HepG2 (cell line): ENCODE measurements at regions not wholly inside any gene's neighbourhood (a gene's known extent, or its start where the extent isn't known, plus 50 kb on each side); places are given as distances from the start of the nearest gene placed in this dataset.
"Not testable (repeated sequence)": the region's sequence is repeated elsewhere in the genome, so short reads cannot be mapped to it uniquely, and the experiment has no call there.

ENCODE experiments used
- ATAC-seq: fragments of 200-7000 bp; cut with Tn5 transposase; 3 replicates; pipeline ENCODE4 v1.9.1; 2020; ENCODE audit warnings: mild to moderate bottlenecking, moderate library complexity
- BruUV-seq: library from RNA; stranded (reverse); fragments of 400-500 nt; replicated peaks from 2 replicates; lab custom pipeline; 2021; lab: Mats Ljungman, UMichigan
- CTCF ChIA-PET: fragments of 300-600 bp; formaldehyde crosslinking; extraction: SDS; loops from one replicate; lab custom pipeline; 2021; ENCODE audit warnings: low total read pairs, inconsistent platforms, low intra/inter-chr PET ratio; lab: Yijun Ruan, JAX
- POLR2A ChIA-PET: fragments of 350-600 bp; sonication (Branson Sonifier 250); formaldehyde crosslinking; loops from one replicate; lab custom pipeline; 2020; ENCODE audit warnings: antibody characterized with exemption, inconsistent platforms; lab: Yijun Ruan, JAX
- DNase-seq: peaks from one replicate; pipeline ENCODE4 v3.0.0-alpha.2; 2015; ENCODE audit warnings: low spot score
- FAIRE-seq: peaks from 3 replicates; lab custom pipeline; 2011; peaks lifted over from hg19 to GRCh38; lab: Jason Lieb, UNC
- H2AFZ ChIP-seq: one replicate; pipeline ENCODE4 v1.6.1; 2011; ENCODE audit warnings: low read length, inconsistent platforms
- H3K27ac ChIP-seq: fragments of 300-600 bp; 3 replicates; pipeline ENCODE4 v1.8.0; 2011; ENCODE audit warnings: mixed run types, mild to moderate bottlenecking, mixed read lengths, low read length, inconsistent platforms; ENCODE audit not compliant: insufficient read depth; ENCODE audit errors: extremely low read length
- H3K27me3 ChIP-seq, 2 experiments: fragments of 200-600 bp in 1 of 2; 2 replicates in 1 of 2; 3 replicates in 1 of 2; pipeline versions ENCODE4 v1.6.0 to v1.8.0; 2011; ENCODE audit warnings: low read length in 2 of 2, mild to moderate bottlenecking in 2 of 2, moderate library complexity in 2 of 2, inconsistent platforms in 1 of 2; ENCODE audit not compliant: insufficient read depth in 2 of 2, control insufficient read depth in 1 of 2
- H3K36me3 ChIP-seq, 2 experiments: fragments of 200-600 bp in 1 of 2; replicated peaks in 1 of 2; 2 replicates in 1 of 2; 3 replicates in 1 of 2; pipeline versions ENCODE4 v1.5.1 to v1.8.0; 2011; ENCODE audit warnings: low read length in 2 of 2, inconsistent platforms in 1 of 2; ENCODE audit not compliant: insufficient read depth in 2 of 2, control insufficient read depth in 1 of 2
- H3K4me1 ChIP-seq: 2 replicates; pipeline ENCODE4 v1.5.1; 2012; ENCODE audit warnings: low read length, inconsistent platforms; ENCODE audit not compliant: insufficient read depth
- H3K4me2 ChIP-seq: 2 replicates; pipeline ENCODE4 v1.6.0; 2011; ENCODE audit warnings: low read depth, low read length, inconsistent platforms
- H3K4me3 ChIP-seq, 3 experiments: fragments of 200-600 bp in 1 of 3; sonication (generic), shearing (Covaris generic) in 1 of 3; replicated peaks in 1 of 3; 2 replicates each; pipeline ENCODE4 v1.5.1; 2011 to 2016; ENCODE audit warnings: low read length in 3 of 3, inconsistent platforms in 2 of 3, low read depth in 2 of 3, mild to moderate bottlenecking in 2 of 3, control low read depth in 1 of 3, mixed read lengths in 1 of 3; ENCODE audit not compliant: insufficient read depth in 1 of 3
- H3K79me2 ChIP-seq: one replicate; pipeline ENCODE4 v1.6.1; 2011; ENCODE audit warnings: low read length, inconsistent platforms; ENCODE audit not compliant: insufficient read depth
- H3K9ac ChIP-seq: 2 replicates; pipeline ENCODE4 v1.6.0; 2011; ENCODE audit warnings: mild to moderate bottlenecking, low read depth, low read length, inconsistent platforms; ENCODE audit not compliant: insufficient read depth
- H3K9me3 ChIP-seq: 2 replicates; pipeline ENCODE4 v1.5.1; 2012; ENCODE audit warnings: mild to moderate bottlenecking, low read length
- H4K20me1 ChIP-seq: 2 replicates; pipeline ENCODE4 v1.6.0; 2011; ENCODE audit warnings: inconsistent platforms, mild to moderate bottlenecking, low read length, moderate library complexity; ENCODE audit not compliant: insufficient read depth
- BCL6 ChIP-seq: IDR thresholded peaks from 2 replicates; pipeline ENCODE4 v1.6.1; 2016; ENCODE audit warnings: missing genetic modification reagents, missing compliant biosample characterization
- FOXA1 ChIP-seq, 2 experiments: fragments of 450-650 bp in 1 of 2; sonication (generic) in 1 of 2; formaldehyde crosslinking in 1 of 2; IDR thresholded peaks; 2 replicates each; pipeline versions ENCODE4 v1.4.0 to v1.6.1; 2016 to 2020; ENCODE audit warnings: missing genetic modification reagents in 1 of 2
- KDM2A ChIP-seq: sonication (generic); formaldehyde crosslinking; IDR thresholded peaks from 2 replicates; pipeline ENCODE4 v1.4.0; 2020; ENCODE audit warnings: low read depth, missing genetic modification reagents, borderline replicate concordance
- LCORL ChIP-seq, 2 experiments: fragments of 450-650 bp in 1 of 2; sonication (generic) in 1 of 2; formaldehyde crosslinking in 1 of 2; IDR thresholded peaks; 2 replicates each; pipeline versions ENCODE4 v1.5.0 to v1.6.1; 2017 to 2020; ENCODE audit warnings: antibody characterized with exemption in 1 of 2, missing genetic modification reagents in 1 of 2
- MYC ChIP-seq: sonication (generic); formaldehyde crosslinking; IDR thresholded peaks from 2 replicates; pipeline ENCODE4 v1.9.0; 2021; ENCODE audit warnings: missing genetic modification reagents, borderline replicate concordance
- RFX5 ChIP-seq: IDR thresholded peaks from 2 replicates; pipeline ENCODE4 v1.6.1; 2011; ENCODE audit warnings: low read depth, low read length, improper control_type of control experiment
- SAP130 ChIP-seq: IDR thresholded peaks from 2 replicates; pipeline ENCODE4 v1.6.1; 2016; ENCODE audit warnings: low read depth
- SMARCC2 ChIP-seq: fragments of 450-650 bp; IDR thresholded peaks from 2 replicates; pipeline ENCODE4 v1.6.1; 2017; ENCODE audit warnings: antibody characterized with exemption, mild to moderate bottlenecking
- TBL1XR1 ChIP-seq: fragments of 150-350 bp; IDR thresholded peaks from 2 replicates; pipeline ENCODE4 v1.6.1; 2014; ENCODE audit warnings: borderline replicate concordance, low read length; ENCODE audit not compliant: partially characterized antibody
- XRCC5 ChIP-seq: fragments of 200-400 bp; formaldehyde crosslinking; optimal IDR thresholded peaks from 2 replicates; pipeline ENCODE3; 2017; ENCODE audit warnings: mild to moderate bottlenecking, low read length
- ZFP90 ChIP-seq: sonication (generic); formaldehyde crosslinking; IDR thresholded peaks from 2 replicates; pipeline ENCODE4 v1.8.0; 2022; ENCODE audit warnings: missing genetic modification reagents, mild to moderate bottlenecking, inconsistent platforms, borderline replicate concordance
- ZNF260 ChIP-seq: sonication (generic); formaldehyde crosslinking; IDR thresholded peaks from 2 replicates; pipeline ENCODE4 v1.4.0; 2020; ENCODE audit warnings: missing genetic modification reagents, low read depth, mild to moderate bottlenecking, borderline replicate concordance
- ZNF30 ChIP-seq: sonication (generic); formaldehyde crosslinking; IDR thresholded peaks from 2 replicates; pipeline ENCODE4 v1.5.0; 2020; ENCODE audit warnings: mild to moderate bottlenecking, missing genetic modification reagents
- ZNF670 ChIP-seq: sonication (generic); formaldehyde crosslinking; IDR thresholded peaks from 2 replicates; pipeline ENCODE4 v1.8.0; 2022; ENCODE audit warnings: mild to moderate bottlenecking, missing genetic modification reagents, borderline replicate concordance
- WGBS: methylation state at CpG from one replicate; pipeline ENCODE4 v1.1.6; 2017; ENCODE audit warnings: low lambda C conversion rate; 5-methylcytosine and 5-hydroxymethylcytosine counted together
- in situ Hi-C: cut with HindIII; loops from 2 replicates; pipeline ENCODE4 v1.10.0; 2017; ENCODE audit warnings: low pct_unique_long_range_greater_than_20kb; ENCODE audit not compliant: extremely low pct_ligation_motif_present
- intact Hi-C: fragments of 100-400 bp; cut with micrococcal nuclease; formaldehyde crosslinking; loops from one replicate; pipeline ENCODE4 v1.10.0; 2022; ENCODE audit not compliant: unreplicated experiment
- TF ChIP-seq, protein P1 (sequence below): sonication (generic); formaldehyde crosslinking; IDR thresholded peaks from 2 replicates; pipeline ENCODE4 v1.4.0; 2020; ENCODE audit warnings: mild to moderate bottlenecking, low read depth, missing genetic modification reagents

DNA sequence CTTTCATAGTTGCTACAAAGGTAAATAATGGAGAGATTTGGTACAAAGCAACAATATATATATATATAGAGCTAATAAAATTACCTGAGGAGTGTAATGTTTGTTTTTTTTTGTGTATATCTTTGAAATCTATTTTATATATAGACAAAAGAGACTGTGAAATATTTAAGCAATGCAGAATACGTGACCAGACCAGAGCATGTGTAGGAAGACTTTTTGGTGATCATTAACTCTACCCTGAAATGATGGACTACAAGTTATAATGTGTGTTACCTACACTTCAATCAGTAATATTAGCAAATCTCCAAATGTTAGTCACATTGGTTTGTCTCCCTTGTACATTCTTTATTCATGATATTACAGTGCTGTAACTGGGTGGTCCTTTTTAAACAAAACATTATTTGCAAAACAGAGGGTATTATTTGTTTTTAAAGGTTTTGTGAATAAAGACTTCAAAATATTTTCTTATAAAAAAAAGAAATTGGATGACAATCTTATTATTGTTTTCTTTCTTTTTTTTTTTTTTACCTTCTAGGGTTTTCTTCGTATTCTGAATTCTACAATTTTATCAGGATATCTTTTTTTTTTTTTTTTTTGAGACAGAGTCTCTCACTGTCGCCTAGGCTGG, 64.5 kb upstream of the RDX start:
- H3K9me3 ChIP-seq, DNase-seq, H3K79me2 ChIP-seq, H3K27ac ChIP-seq, H4K20me1 ChIP-seq, BruUV-seq, in situ Hi-C loops, intact Hi-C loops, CTCF ChIA-PET, H3K9ac ChIP-seq, H2AFZ ChIP-seq, H3K36me3 ChIP-seq, ATAC-seq, POLR2A ChIA-PET, H3K27me3 ChIP-seq, FAIRE-seq, H3K4me3 ChIP-seq, H3K4me2 ChIP-seq: not testable (repeated sequence)
- H3K4me1 ChIP-seq = peaks cover 30% of the 10 kb centered on the region
- WGBS = 76% methylated on average over 3 of the region's 3 CpGs

DNA sequence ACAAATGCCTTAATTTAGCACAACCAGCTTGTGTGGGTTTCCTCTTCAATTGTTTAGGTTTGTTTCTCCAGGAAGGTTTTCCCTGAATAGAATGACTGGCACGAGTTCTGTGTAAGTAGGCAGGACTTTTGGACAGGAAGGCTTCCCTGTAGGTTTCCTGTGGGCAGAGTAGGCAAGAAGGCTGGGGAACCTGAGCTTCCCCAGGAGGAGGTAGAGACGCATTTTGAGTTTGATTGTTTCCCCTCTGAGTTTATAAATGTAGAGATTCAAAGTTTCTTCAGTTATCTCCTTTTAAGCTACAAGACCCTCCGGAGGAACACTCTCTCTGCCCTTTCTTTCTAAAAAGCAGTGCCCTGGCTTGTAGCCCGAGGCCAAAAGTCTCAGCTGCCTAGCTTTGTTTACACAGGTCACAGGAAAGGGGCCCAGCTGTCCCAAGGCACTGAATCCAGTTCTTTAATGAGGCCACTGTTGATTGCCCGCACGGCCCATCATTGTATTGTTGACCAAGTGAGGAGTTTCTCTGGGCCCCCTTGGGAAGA, 66.6 kb upstream of the RDX start:
- Histone ChIP-seq H3K9ac (peak overlapping the region; percentile 35; the same call in 1 of the 2 replicates), H3K4me1 (peaks cover 13% of the 10 kb centered on the region), H3K27ac (no peak overlapping the region), H3K27me3 (no peaks in the 10 kb centered on the region; a peak in 1 of 5 replicates), H4K20me1 (no peaks in the 10 kb centered on the region), H3K79me2 (no peaks in the 10 kb centered on the region), H3K4me3 (peak overlapping the region; percentile 3 to 52 (median 31); a peak in 4 of 6 replicates), H2AFZ (peak overlapping the region; percentile 62), H3K36me3 (no peaks in the 10 kb centered on the region), H3K9me3 (no peaks in the 10 kb centered on the region), H3K4me2 (peak overlapping the region; percentile 74)
- DNase-seq (peak; percentile 43), FAIRE-seq (no peak), ATAC-seq (peak; percentile 77)
- ChIA-PET CTCF (no interaction called here), POLR2A (interaction anchor here (0.5 to 1.4 kb wide), 3 partner anchors 63 to 81 kb away, joined by 3 read pairs; no protein-coding TSS in a partner anchor)
- intact Hi-C loops = no loop called here
- in situ Hi-C loops = no loop called here
- 2% methylated on average over 6 of the region's 6 CpGs for WGBS
- BruUV-seq = no TSS peak
- TF ChIP-seq KDM2A (CRISPR knock-in tag) = no peak
- no peak for TF ChIP-seq RFX5
- 0 out of 2 replicates have a peak, but pooled peaks have one; percentile 14 for TF ChIP-seq SAP130 (CRISPR knock-in tag)
- no peak for TF ChIP-seq SMARCC2
- TF ChIP-seq TBL1XR1 = no peak
- no peak for TF ChIP-seq MYC (CRISPR knock-in tag)
- no peak for TF ChIP-seq ZNF260 (CRISPR knock-in tag)
- peak; percentile 39 for TF ChIP-seq XRCC5
- TF ChIP-seq BCL6 (CRISPR knock-in tag) = no peak
- TF ChIP-seq ZNF670 = no peak
- TF ChIP-seq ZFP90 (CRISPR knock-in tag) = no peak
- TF ChIP-seq, protein P1, sequence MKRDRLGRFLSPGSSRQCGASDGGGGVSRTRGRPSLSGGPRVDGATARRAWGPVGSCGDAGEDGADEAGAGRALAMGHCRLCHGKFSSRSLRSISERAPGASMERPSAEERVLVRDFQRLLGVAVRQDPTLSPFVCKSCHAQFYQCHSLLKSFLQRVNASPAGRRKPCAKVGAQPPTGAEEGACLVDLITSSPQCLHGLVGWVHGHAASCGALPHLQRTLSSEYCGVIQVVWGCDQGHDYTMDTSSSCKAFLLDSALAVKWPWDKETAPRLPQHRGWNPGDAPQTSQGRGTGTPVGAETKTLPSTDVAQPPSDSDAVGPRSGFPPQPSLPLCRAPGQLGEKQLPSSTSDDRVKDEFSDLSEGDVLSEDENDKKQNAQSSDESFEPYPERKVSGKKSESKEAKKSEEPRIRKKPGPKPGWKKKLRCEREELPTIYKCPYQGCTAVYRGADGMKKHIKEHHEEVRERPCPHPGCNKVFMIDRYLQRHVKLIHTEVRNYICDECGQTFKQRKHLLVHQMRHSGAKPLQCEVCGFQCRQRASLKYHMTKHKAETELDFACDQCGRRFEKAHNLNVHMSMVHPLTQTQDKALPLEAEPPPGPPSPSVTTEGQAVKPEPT (CRISPR knock-in tag) = no peak
- no peak for TF ChIP-seq ZNF30 (CRISPR knock-in tag)
- TF ChIP-seq FOXA1 (IDR thresholded peaks at IDR 0.05) = no peak
- TF ChIP-seq FOXA1 (CRISPR knock-in tag; IDR thresholded peaks at IDR 0.05) = peak; percentile 79
- TF ChIP-seq LCORL (IDR thresholded peaks at IDR 0.05) = no peak
- TF ChIP-seq LCORL (CRISPR knock-in tag; IDR thresholded peaks at IDR 0.05) = 0 out of 2 replicates have a peak, but pooled peaks have one; percentile 21
